GM12872 (cell line): ENCODE measurements at regions not wholly inside any gene's neighbourhood (a gene's known extent, or its start where the extent isn't known, plus 50 kb on each side); places are given as distances from the start of the nearest gene placed in this dataset.

ENCODE experiments used
- TF ChIP-seq, protein P1 (sequence below): IDR thresholded peaks from 3 replicates; pipeline ENCODE4 v1.5.1; 2011; ENCODE audit warnings: low read depth, mild to moderate bottlenecking, low read length, moderate library complexity; ENCODE audit not compliant: insufficient read depth

- TF ChIP-seq, protein P1, sequence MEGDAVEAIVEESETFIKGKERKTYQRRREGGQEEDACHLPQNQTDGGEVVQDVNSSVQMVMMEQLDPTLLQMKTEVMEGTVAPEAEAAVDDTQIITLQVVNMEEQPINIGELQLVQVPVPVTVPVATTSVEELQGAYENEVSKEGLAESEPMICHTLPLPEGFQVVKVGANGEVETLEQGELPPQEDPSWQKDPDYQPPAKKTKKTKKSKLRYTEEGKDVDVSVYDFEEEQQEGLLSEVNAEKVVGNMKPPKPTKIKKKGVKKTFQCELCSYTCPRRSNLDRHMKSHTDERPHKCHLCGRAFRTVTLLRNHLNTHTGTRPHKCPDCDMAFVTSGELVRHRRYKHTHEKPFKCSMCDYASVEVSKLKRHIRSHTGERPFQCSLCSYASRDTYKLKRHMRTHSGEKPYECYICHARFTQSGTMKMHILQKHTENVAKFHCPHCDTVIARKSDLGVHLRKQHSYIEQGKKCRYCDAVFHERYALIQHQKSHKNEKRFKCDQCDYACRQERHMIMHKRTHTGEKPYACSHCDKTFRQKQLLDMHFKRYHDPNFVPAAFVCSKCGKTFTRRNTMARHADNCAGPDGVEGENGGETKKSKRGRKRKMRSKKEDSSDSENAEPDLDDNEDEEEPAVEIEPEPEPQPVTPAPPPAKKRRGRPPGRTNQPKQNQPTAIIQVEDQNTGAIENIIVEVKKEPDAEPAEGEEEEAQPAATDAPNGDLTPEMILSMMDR, result no peak
Observed at GRCh38 chr4:189084671-189085070, 856.0 kb upstream of the FRG1 start.

GRCh38 chr4:189087971-189088370, 852.7 kb upstream of the FRG1 start:
- TF ChIP-seq, protein P1, result no peak

DNA sequence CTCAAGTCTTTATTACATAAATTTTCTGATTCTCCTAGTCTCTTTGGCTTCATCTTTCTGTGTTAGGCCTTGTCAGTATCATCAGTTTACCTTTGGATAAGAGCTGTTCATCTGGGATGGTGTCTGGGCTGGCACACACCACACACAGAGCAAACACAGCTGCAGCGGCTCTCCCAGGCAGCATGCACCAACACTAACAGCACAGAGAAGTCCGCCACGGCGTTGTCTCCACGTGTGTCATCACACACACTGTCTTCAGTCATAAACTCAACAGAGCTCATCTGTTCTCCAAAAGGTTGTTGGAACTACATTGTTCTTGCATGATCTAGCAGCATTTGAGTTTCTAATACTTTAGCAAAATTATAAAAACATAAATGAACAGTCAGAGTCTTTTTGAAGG, 851.9 kb upstream of the FRG1 start:
- TF ChIP-seq, protein P1, result no peak

DNA sequence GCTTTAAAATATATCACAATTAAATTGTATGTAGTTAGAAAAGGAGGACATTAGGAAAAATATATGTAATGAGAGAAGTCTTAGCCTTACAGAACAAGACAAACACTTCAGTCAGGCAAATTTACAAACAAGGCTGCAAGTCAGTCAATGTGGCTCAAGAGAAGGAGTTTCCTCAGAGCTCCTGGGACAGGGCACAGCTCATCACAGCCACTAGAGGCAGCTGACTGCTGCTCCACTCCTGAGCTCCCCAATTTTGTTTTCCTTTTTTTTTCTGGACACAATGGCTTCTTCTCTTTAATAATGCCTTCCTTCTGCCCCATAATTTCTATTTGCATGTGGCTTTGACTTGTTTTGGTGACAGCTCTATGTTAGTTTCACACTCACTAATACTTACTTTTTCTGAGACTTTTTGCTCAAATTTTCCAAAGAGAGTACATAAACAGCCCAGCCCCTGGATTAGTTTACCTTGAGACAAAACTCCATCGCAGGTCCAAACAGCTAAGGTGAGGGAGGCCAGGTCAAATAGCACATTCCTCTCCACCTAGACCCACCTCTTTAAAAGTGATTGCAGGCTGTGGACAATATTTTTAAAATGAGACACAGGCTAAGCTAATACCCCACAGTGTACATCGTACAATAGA, 850.4 kb upstream of the FRG1 start:
- TF ChIP-seq, protein P1, result no peak

DNA sequence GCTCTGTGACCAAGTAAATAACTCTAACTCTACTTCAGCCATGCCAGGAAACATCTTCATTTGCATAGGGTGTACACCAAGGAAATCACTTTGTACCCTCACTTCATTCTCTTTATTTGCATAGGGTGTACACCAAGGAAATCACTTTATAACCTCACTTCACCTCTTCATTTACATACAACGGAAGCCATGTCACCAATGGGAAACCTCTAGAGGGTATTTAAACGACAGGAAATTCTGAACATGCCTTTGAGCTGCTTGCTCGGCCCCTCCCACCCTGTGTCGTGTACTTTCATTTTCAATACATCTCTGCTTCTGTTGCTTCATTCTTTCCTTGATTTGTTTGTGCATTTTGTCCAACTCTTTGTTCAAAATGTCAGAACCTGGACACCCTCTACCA, 848.1 kb upstream of the FRG1 start:
- TF ChIP-seq, protein P1, result no peak

DNA sequence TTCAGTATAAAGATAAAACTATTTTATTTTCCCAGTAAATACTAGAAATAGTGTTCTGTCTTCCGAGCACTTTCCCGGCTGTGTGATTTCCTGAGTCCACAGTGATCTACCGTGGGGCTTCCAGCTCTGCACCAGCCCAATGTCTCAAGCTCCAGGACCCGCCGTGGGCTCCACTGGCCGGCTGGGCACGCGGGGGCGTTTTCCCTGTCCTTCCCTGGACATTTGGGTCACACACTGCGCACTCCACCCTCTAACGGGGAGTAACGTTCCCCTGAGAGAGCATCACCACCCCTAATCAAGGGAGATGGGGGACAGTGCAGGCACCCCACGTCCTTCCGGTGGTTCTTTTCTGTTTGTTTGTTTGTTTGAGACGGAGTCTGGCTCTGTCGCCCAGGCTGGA, 844.6 kb upstream of the FRG1 start:
- TF ChIP-seq, protein P1, result no peak

DNA sequence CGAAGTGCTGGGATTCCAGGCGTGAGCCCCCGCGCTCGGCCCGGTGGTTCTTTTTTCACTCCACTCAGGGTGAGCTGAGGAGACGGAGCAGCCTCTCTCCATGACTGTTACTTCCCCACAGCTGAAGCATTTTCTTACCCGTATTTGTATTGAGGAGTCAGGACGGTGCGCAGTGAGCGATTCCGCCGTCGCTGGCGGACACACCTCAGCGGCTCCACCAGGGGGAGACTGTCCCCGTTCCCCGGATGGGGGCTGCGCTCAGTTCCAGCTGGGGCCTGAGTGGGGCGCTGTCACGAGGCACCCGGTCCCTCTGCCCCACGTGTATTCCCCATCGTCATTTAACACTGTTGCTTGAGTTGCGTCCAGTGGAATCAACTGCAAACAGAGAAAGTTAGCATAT, 844.0 kb upstream of the FRG1 start:
- TF ChIP-seq, protein P1, result no peak
